DOHH2 (cell line): ENCODE measurements at regions not wholly inside any gene's neighbourhood (a gene's known extent, or its start where the extent isn't known, plus 50 kb on each side); places are given as distances from the start of the nearest gene placed in this dataset.

Experiments
- H3F3A ChIP-seq: fragments of 200-600 bp; sonication (generic), shearing (Covaris generic); 2 replicates; pipeline ENCODE4 v1.6.0; 2016; ENCODE audit warnings: antibody characterized with exemption, mild to moderate bottlenecking; ENCODE audit not compliant: control insufficient read depth, insufficient read depth
- H3K27ac ChIP-seq: fragments of 200-600 bp; sonication (generic); 2 replicates; pipeline ENCODE4 v1.5.1; 2014; ENCODE audit warnings: low read depth, mild to moderate bottlenecking, low read length, moderate library complexity
- H3K27me3 ChIP-seq: fragments of 200-600 bp; sonication (generic); 2 replicates; pipeline ENCODE4 v1.6.1; 2014; ENCODE audit warnings: mild to moderate bottlenecking, low read length, mixed read lengths; ENCODE audit not compliant: control insufficient read depth
- H3K36me3 ChIP-seq: fragments of 200-600 bp; sonication (generic); 2 replicates; pipeline ENCODE4 v1.6.1; 2014; ENCODE audit warnings: mild to moderate bottlenecking, low read length, moderate library complexity, mixed read lengths; ENCODE audit not compliant: control insufficient read depth
- H3K4me1 ChIP-seq: fragments of 200-600 bp; sonication (generic); 2 replicates; pipeline ENCODE4 v1.6.1; 2014; ENCODE audit warnings: mild to moderate bottlenecking, low read length, mixed read lengths; ENCODE audit not compliant: control insufficient read depth
- H3K4me2 ChIP-seq: fragments of 200-600 bp; sonication (generic); 2 replicates; pipeline ENCODE4 v1.6.0; 2014; ENCODE audit warnings: mild to moderate bottlenecking, low read length, moderate library complexity
- H3K4me3 ChIP-seq: fragments of 200-600 bp; sonication (generic); 2 replicates; pipeline ENCODE4 v1.5.1; 2014; ENCODE audit warnings: mild to moderate bottlenecking, low read length, mixed read lengths
- H3K79me2 ChIP-seq: fragments of 200-600 bp; sonication (generic); 2 replicates; pipeline ENCODE4 v1.6.1; 2014; ENCODE audit warnings: mild to moderate bottlenecking, low read length, mixed read lengths; ENCODE audit not compliant: control insufficient read depth
- H3K9me2 ChIP-seq: fragments of 200-600 bp; sonication (generic); replicated peaks from 2 replicates; pipeline ENCODE4 v1.6.1; 2014; ENCODE audit warnings: mild to moderate bottlenecking, low read length, mixed read lengths; ENCODE audit not compliant: control insufficient read depth
- H3K9me3 ChIP-seq: fragments of 200-600 bp; sonication (generic); 2 replicates; pipeline ENCODE4 v1.6.1; 2014; ENCODE audit warnings: antibody characterized with exemption, low read length, mixed read lengths; ENCODE audit not compliant: control insufficient read depth, insufficient read depth
- H4K20me1 ChIP-seq: fragments of 200-600 bp; sonication (generic); 2 replicates; pipeline ENCODE4 v1.6.0; 2014; ENCODE audit warnings: low read depth, mild to moderate bottlenecking, antibody characterized with exemption, low read length, moderate library complexity; ENCODE audit not compliant: control insufficient read depth, insufficient read depth
- EZH2phosphoT487 ChIP-seq: fragments of 200-600 bp; sonication (generic); IDR thresholded peaks from 2 replicates; pipeline ENCODE4 v1.6.1; 2017; ENCODE audit warnings: borderline replicate concordance, mild to moderate bottlenecking, antibody characterized with exemption, low read length, moderate library complexity, mixed read lengths
- TF ChIP-seq, protein P1 (sequence below): fragments of 200-600 bp; sonication (generic); IDR thresholded peaks from one replicate; pipeline ENCODE4 v1.5.1; 2014; ENCODE audit warnings: antibody characterized with exemption, mild to moderate bottlenecking, low read depth, low read length; ENCODE audit not compliant: poor library complexity, severe bottlenecking

DNA sequence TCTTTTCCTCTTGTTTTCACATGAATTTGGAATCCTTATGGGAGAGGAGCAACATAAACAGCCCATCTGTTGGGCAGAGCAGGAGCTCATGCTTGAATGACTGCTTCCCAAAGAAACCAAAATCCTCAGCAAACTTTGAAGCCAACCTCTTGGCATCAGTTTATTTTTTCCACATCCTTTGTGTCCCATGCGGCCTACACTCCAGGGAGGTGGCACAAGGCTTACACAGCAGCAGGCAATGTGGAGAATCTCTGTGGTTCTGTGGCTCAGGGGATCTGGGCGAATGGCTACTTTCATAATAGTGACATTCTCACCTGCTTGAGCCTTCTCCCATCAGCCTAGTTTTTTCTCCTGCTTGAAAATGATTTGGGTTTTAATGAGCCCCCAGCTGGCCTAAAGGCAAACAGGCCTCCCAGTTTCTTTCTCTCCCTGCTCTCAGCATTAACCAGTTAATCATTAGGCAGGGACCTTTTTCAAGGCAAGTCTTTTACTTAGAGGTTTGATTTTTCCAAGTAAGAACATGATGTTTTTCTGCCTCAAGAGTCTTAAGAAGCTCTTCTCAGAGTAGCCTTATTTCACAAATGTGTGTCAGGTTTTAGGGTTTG, 370.3 kb downstream of the ARHGEF28 start:
- no peaks in the 10 kb centered on the region for H3K27me3 ChIP-seq
- H3K27ac ChIP-seq = no peak overlapping the region
- H3F3A ChIP-seq = no peaks in the 10 kb centered on the region
- H3K4me3 ChIP-seq = no peak overlapping the region
- H3K4me1 ChIP-seq = no peaks in the 10 kb centered on the region
- H3K4me2 ChIP-seq = no peak overlapping the region
- H3K79me2 ChIP-seq = no peaks in the 10 kb centered on the region
- H3K9me3 ChIP-seq = no peaks in the 10 kb centered on the region
- TF ChIP-seq EZH2phosphoT487 = no peak
- TF ChIP-seq, protein P1, sequence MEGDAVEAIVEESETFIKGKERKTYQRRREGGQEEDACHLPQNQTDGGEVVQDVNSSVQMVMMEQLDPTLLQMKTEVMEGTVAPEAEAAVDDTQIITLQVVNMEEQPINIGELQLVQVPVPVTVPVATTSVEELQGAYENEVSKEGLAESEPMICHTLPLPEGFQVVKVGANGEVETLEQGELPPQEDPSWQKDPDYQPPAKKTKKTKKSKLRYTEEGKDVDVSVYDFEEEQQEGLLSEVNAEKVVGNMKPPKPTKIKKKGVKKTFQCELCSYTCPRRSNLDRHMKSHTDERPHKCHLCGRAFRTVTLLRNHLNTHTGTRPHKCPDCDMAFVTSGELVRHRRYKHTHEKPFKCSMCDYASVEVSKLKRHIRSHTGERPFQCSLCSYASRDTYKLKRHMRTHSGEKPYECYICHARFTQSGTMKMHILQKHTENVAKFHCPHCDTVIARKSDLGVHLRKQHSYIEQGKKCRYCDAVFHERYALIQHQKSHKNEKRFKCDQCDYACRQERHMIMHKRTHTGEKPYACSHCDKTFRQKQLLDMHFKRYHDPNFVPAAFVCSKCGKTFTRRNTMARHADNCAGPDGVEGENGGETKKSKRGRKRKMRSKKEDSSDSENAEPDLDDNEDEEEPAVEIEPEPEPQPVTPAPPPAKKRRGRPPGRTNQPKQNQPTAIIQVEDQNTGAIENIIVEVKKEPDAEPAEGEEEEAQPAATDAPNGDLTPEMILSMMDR = no peak
- no peaks in the 10 kb centered on the region for H3K36me3 ChIP-seq
- no peaks in the 10 kb centered on the region for H4K20me1 ChIP-seq
- H3K9me2 ChIP-seq = no peaks in the 10 kb centered on the region

DNA sequence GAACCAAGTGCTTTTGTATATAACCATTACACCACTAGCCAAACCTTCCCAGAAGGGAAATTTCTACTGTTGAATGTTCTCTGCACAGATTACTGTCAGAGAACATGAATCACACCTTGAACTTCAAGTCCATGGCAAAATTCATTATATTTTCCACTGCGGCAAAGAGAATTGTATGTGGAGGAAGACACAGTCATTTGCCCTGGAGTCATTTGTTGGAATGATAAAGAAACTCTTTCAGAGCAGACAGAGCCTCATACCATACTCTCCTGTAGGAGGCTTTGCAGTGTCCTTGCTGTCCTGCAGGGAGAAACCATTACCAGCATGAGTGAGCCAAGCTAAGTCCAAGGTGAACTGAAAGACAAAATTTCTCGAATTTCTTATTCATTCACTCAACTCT, 369.0 kb downstream of the ARHGEF28 start:
- Histone ChIP-seq H3K4me1 (no peaks in the 10 kb centered on the region), H4K20me1 (no peaks in the 10 kb centered on the region), H3K79me2 (no peaks in the 10 kb centered on the region), H3F3A (no peaks in the 10 kb centered on the region), H3K4me3 (no peak overlapping the region), H3K9me3 (no peaks in the 10 kb centered on the region), H3K36me3 (no peaks in the 10 kb centered on the region), H3K4me2 (no peak overlapping the region), H3K27ac (no peak overlapping the region), H3K9me2 (no peaks in the 10 kb centered on the region), H3K27me3 (no peaks in the 10 kb centered on the region)
- no peak for TF ChIP-seq EZH2phosphoT487
- TF ChIP-seq, protein P1 = no peak
